ENCODE measurements at regions not wholly inside any gene's neighbourhood (a gene's known extent, or its start where the extent isn't known, plus 50 kb on each side); places are given as distances from the start of the nearest gene placed in this dataset.

GRCh38 chr7:145313551-145313950 is 477.7 kb upstream of the TPK1 start:
- TF ChIP-seq CTCF (IDR thresholded peaks at IDR 0.05), result no peak
- Histone ChIP-seq H3K4me3 (ENCODE audit: low read depth in 1 of 2, low read length in 1 of 2) (no peak overlapping the region), H3K4me1 (ENCODE audit: control insufficient read depth in 1 of 2, insufficient read depth in 1 of 2, low read depth in 1 of 2, low read length in 1 of 2) (no peaks in the 10 kb centered on the region)

GRCh38 chr7:145293754-145294153 is 457.9 kb upstream of the TPK1 start:
- Histone ChIP-seq H3K4me1 (ENCODE audit: control insufficient read depth in 1 of 2, insufficient read depth in 1 of 2, low read depth in 1 of 2, low read length in 1 of 2) (no peaks in the 10 kb centered on the region), H3K9me3 (no peaks in the 10 kb centered on the region), H3K27ac (no peak overlapping the region), H3K36me3 (no peaks in the 10 kb centered on the region), H3K27me3 (no peaks in the 10 kb centered on the region), H3K4me3 (ENCODE audit: low read depth in 1 of 2, low read length in 1 of 2) (no peak overlapping the region)
- TF ChIP-seq CTCF (IDR thresholded peaks at IDR 0.05), result no peak

More at GRCh38 chr7:145313551-145313950, 477.7 kb upstream of the TPK1 start:
- Histone ChIP-seq H3K9me3 (no peaks in the 10 kb centered on the region), H3K27me3 (no peaks in the 10 kb centered on the region), H3K36me3 (no peaks in the 10 kb centered on the region), H3K27ac (no peak overlapping the region)

- Histone ChIP-seq H3K4me1 (ENCODE audit: control insufficient read depth in 1 of 2, insufficient read depth in 1 of 2, low read depth in 1 of 2, low read length in 1 of 2) (no peaks in the 10 kb centered on the region), H3K4me3 (ENCODE audit: low read depth in 1 of 2, low read length in 1 of 2) (no peak overlapping the region), H3K27me3 (no peaks in the 10 kb centered on the region), H3K9me3 (no peaks in the 10 kb centered on the region), H3K36me3 (no peaks in the 10 kb centered on the region), H3K27ac (no peak overlapping the region)
- TF ChIP-seq CTCF (IDR thresholded peaks at IDR 0.05), result no peak
These were observed 457.4 kb upstream of the TPK1 start for GRCh38 chr7:145293228-145293701.

- Histone ChIP-seq H3K36me3 (no peaks in the 10 kb centered on the region), H3K27me3 (no peaks in the 10 kb centered on the region), H3K27ac (no peak overlapping the region), H3K4me1 (ENCODE audit: control insufficient read depth in 1 of 2, insufficient read depth in 1 of 2, low read depth in 1 of 2, low read length in 1 of 2) (no peaks in the 10 kb centered on the region), H3K4me3 (ENCODE audit: low read depth in 1 of 2, low read length in 1 of 2) (no peak overlapping the region), H3K9me3 (no peaks in the 10 kb centered on the region)
- no peak for TF ChIP-seq CTCF (IDR thresholded peaks at IDR 0.05)
These were observed 453.5 kb upstream of the TPK1 start for GRCh38 chr7:145289384-145289783.

- no peak for TF ChIP-seq CTCF (IDR thresholded peaks at IDR 0.05)
- H3K9me3 ChIP-seq, result no peaks in the 10 kb centered on the region
- H3K36me3 ChIP-seq, result no peaks in the 10 kb centered on the region
- H3K27ac ChIP-seq, result no peak overlapping the region
- H3K4me1 ChIP-seq (ENCODE audit: control insufficient read depth in 1 of 2, insufficient read depth in 1 of 2, low read depth in 1 of 2, low read length in 1 of 2), result no peaks in the 10 kb centered on the region
- H3K4me3 ChIP-seq (ENCODE audit: low read depth in 1 of 2, low read length in 1 of 2), result no peak overlapping the region
- H3K27me3 ChIP-seq, result no peaks in the 10 kb centered on the region
These were observed 440.3 kb upstream of the TPK1 start for GRCh38 chr7:145276118-145276517.

Measured in neutrophil (primary cell).